DOHH2 (cell line): ENCODE measurements at regions not wholly inside any gene's neighbourhood (a gene's known extent, or its start where the extent isn't known, plus 50 kb on each side); places are given as distances from the start of the nearest gene placed in this dataset.

Experiments used
- EZH2phosphoT487 ChIP-seq: fragments of 200-600 bp; sonication (generic); IDR thresholded peaks from 2 replicates; pipeline ENCODE4 v1.6.1; 2017; ENCODE audit warnings: borderline replicate concordance, mild to moderate bottlenecking, antibody characterized with exemption, low read length, moderate library complexity, mixed read lengths
- TF ChIP-seq, protein P1 (sequence below): fragments of 200-600 bp; sonication (generic); IDR thresholded peaks from one replicate; pipeline ENCODE4 v1.5.1; 2014; ENCODE audit warnings: antibody characterized with exemption, mild to moderate bottlenecking, low read depth, low read length; ENCODE audit not compliant: poor library complexity, severe bottlenecking

DNA sequence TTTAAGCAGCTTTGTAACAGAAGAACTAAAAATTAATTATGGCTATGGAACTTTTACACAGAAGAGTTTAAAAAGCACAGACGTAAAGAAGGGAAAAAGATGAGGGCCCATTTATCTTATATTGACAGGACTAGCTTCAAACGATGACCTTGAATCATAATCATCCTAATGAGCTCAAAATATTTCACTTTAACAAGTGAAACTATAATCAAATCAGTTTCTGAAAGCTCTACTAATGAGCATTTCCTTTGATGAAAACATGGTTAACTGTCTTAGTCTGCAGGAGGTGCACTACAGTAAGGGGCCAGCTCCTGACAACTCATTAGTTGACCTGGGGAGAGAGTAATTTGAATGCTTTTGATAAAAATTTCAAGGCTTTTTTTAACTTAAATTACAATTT, 228.0 kb upstream of the DEFB112 start:
- TF ChIP-seq, protein P1, sequence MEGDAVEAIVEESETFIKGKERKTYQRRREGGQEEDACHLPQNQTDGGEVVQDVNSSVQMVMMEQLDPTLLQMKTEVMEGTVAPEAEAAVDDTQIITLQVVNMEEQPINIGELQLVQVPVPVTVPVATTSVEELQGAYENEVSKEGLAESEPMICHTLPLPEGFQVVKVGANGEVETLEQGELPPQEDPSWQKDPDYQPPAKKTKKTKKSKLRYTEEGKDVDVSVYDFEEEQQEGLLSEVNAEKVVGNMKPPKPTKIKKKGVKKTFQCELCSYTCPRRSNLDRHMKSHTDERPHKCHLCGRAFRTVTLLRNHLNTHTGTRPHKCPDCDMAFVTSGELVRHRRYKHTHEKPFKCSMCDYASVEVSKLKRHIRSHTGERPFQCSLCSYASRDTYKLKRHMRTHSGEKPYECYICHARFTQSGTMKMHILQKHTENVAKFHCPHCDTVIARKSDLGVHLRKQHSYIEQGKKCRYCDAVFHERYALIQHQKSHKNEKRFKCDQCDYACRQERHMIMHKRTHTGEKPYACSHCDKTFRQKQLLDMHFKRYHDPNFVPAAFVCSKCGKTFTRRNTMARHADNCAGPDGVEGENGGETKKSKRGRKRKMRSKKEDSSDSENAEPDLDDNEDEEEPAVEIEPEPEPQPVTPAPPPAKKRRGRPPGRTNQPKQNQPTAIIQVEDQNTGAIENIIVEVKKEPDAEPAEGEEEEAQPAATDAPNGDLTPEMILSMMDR = no peak
- no peak for TF ChIP-seq EZH2phosphoT487
